ENCODE measurements at regions not wholly inside any gene's neighbourhood (a gene's known extent, or its start where the extent isn't known, plus 50 kb on each side); places are given as distances from the start of the nearest gene placed in this dataset.

DNA sequence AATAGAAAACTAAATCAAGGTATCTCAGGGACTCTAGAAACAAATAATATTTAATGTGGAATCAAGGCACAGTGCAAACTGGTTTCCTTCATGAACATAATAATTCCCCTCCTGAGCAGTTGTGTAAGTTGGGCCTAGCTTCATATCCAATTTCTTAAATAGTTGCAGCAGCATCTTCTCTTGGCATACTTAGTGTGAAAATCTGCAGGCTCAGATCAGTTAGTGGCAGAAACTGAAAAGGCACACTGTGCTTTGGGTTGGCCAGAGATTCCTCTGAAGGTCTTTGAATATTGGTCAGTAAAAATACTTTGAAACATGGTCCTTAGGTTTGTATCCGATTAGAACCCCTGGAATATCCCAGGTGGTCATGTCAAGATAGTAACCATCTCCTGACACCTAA is 52.5 kb downstream of the CHRM3 start:
- Histone ChIP-seq H2AFZ (replicated peaks; ENCODE audit: low read length, poor library complexity) (no peak overlapping the region), H3K14ac (replicated peaks; ENCODE audit: low read depth, low read length) (no peak overlapping the region), H3K9ac (ENCODE audit: low read depth, low read length) (no peak overlapping the region), H3K9me3 (ENCODE audit: control insufficient read depth, insufficient read depth, low read length) (peaks cover 9% of the 10 kb centered on the region), H3K27ac (ENCODE audit: insufficient read depth, low read length) (no peak overlapping the region), H3K4ac (ENCODE audit: low read depth, low read length) (no peak overlapping the region), H2BK20ac (ENCODE audit: low read depth, low read length) (no peak overlapping the region), H3K36me3 (ENCODE audit: control insufficient read depth, insufficient read depth, low read length) (no peaks in the 10 kb centered on the region), H3K18ac (ENCODE audit: low read depth, low read length) (no peak overlapping the region), H2AK9ac (replicated peaks; ENCODE audit: low read depth, low read length, poor library complexity) (no peak overlapping the region), H4K91ac (ENCODE audit: insufficient read depth, low read depth, low read length) (no peak overlapping the region), H2AK5ac (ENCODE audit: low read depth, low read length) (no peak overlapping the region), H4K8ac (ENCODE audit: low read depth in 2 of 2, low read length in 2 of 2) (no peak overlapping the region), H3K9me1 (ENCODE audit: insufficient read depth, low read length) (no peaks in the 10 kb centered on the region), H3K56ac (ENCODE audit: extremely low read depth, insufficient read depth, low read length) (no peak overlapping the region), H3K4me3 (ENCODE audit: insufficient read depth, low read depth, low read length) (no peak overlapping the region), H2BK15ac (ENCODE audit: low read depth, low read length) (no peak overlapping the region), H3K79me1 (ENCODE audit: low read depth in 1 of 2, low read length in 2 of 2) (no peaks in the 10 kb centered on the region), H3K27me3 (ENCODE audit: control insufficient read depth, insufficient read depth, low read length) (no peaks in the 10 kb centered on the region), H3K23ac (ENCODE audit: low read depth, low read length) (no peak overlapping the region), H2BK120ac (ENCODE audit: low read depth, low read length) (no peak overlapping the region), H3K4me1 (ENCODE audit: control insufficient read depth, insufficient read depth, low read length) (no peaks in the 10 kb centered on the region), H2BK5ac (ENCODE audit: low read depth, low read length, poor library complexity, severe bottlenecking) (no peak overlapping the region), H4K20me1 (ENCODE audit: insufficient read depth, low read length) (no peaks in the 10 kb centered on the region), H3K4me2 (ENCODE audit: low read depth, low read length) (no peak overlapping the region), H4K5ac (ENCODE audit: low read depth, low read length) (no peak overlapping the region)
- in situ Hi-C loops (cut with MboI; ENCODE audit: low sequenced_read_pairs), result no loop called here
- no peak for TF ChIP-seq RFX5 (IDR thresholded peaks at IDR 0.05; ENCODE audit: low read depth, low read length)
- TF ChIP-seq FOS (IDR thresholded peaks at IDR 0.05; ENCODE audit: low read depth, low read length), result no peak
- no peak for TF ChIP-seq MAZ (IDR thresholded peaks at IDR 0.05; ENCODE audit: borderline replicate concordance, low read depth, low read length)
- no peak for TF ChIP-seq POLR2A (IDR thresholded peaks at IDR 0.05; ENCODE audit: low read depth, low read length)
- TF ChIP-seq RAD21 (IDR thresholded peaks at IDR 0.05; ENCODE audit: low read length), result no peak
- DNase-seq (no peak), ATAC-seq (ENCODE audit: low read depth) (no peak)
- WGBS, 2 experiments (ENCODE audit: extremely low coverage in 2 of 2, insufficient read length in 1 of 2), result no CpG with 5 or more reads among the region's 1 CpG
- ChIA-PET POLR2A (ENCODE audit: unreplicated experiment) (no interaction called here), CTCF (no interaction called here)
- BruUV-seq (replicated peaks), result no TSS peak
- dilution Hi-C loops (cut with HindIII; ENCODE audit: low sequenced_read_pairs, unreplicated experiment), result no loop called here
- intact Hi-C loops (cut with micrococcal nuclease), result no loop called here

All from IMR-90 (cell line).